OCI-LY1 (cell line): ENCODE measurements at regions not wholly inside any gene's neighbourhood (a gene's known extent, or its start where the extent isn't known, plus 50 kb on each side); places are given as distances from the start of the nearest gene placed in this dataset.

Experiments
- CTCF ChIP-seq: fragments of 200-600 bp; sonication (generic), shearing (Covaris generic); IDR thresholded peaks from 2 replicates; pipeline ENCODE4 v1.5.1; 2017; ENCODE audit warnings: mild to moderate bottlenecking, antibody characterized with exemption, low read length, moderate library complexity, mixed read lengths
- EZH2 ChIP-seq: fragments of 200-600 bp; sonication (generic), shearing (Covaris generic); IDR thresholded peaks from 2 replicates; pipeline ENCODE4 v1.8.0; 2017; ENCODE audit warnings: borderline replicate concordance, mixed run types, mild to moderate bottlenecking, antibody characterized with exemption, low read length, moderate library complexity, mixed read lengths

- TF ChIP-seq CTCF (no peak), EZH2 (no peak)
Measured at GRCh38 chr4:12293906-12294525, 865.3 kb upstream of the HS3ST1 start.
